ENCODE measurements at regions not wholly inside any gene's neighbourhood (a gene's known extent, or its start where the extent isn't known, plus 50 kb on each side); places are given as distances from the start of the nearest gene placed in this dataset.
"Not testable (repeated sequence)": the region's sequence is repeated elsewhere in the genome, so short reads cannot be mapped to it uniquely, and the experiment has no call there.

- H3K23ac ChIP-seq (ENCODE audit: low read length in 2 of 2); H2BK120ac ChIP-seq (ENCODE audit: low read depth, low read length); H2BK12ac ChIP-seq (ENCODE audit: low read length in 2 of 2); H3K9me3 ChIP-seq (ENCODE audit: control insufficient read depth, low read length); H3K4ac ChIP-seq (ENCODE audit: low read depth in 1 of 2, low read length in 2 of 2); H3K18ac ChIP-seq (ENCODE audit: low read depth in 1 of 2, low read length in 2 of 2); H3K4me3 ChIP-seq (ENCODE audit: insufficient read depth in 1 of 2, low read depth in 1 of 2, low read length in 2 of 2); H3K27me3 ChIP-seq (ENCODE audit: control insufficient read depth in 1 of 2, insufficient read depth in 1 of 2, low read length in 2 of 2); H4K8ac ChIP-seq (ENCODE audit: low read length); H3K14ac ChIP-seq (ENCODE audit: low read length in 2 of 2); H2BK15ac ChIP-seq (ENCODE audit: low read depth, poor library complexity, severe bottlenecking); H2BK5ac ChIP-seq (ENCODE audit: low read depth, low read length, poor library complexity, severe bottlenecking); H3K4me2 ChIP-seq (ENCODE audit: low read length, poor library complexity, severe bottlenecking); DNase-seq; H3K36me3 ChIP-seq (ENCODE audit: control insufficient read depth in 1 of 2, insufficient read depth in 2 of 2, low read depth in 1 of 2, low read length in 2 of 2); H3K9ac ChIP-seq (ENCODE audit: low read length); H3K27ac ChIP-seq (ENCODE audit: low read length, poor library complexity, severe bottlenecking); H3K79me1 ChIP-seq (replicated peaks; ENCODE audit: low read length, poor library complexity, severe bottlenecking); H2AK5ac ChIP-seq (ENCODE audit: low read length, severe bottlenecking); H2AFZ ChIP-seq (ENCODE audit: low read depth, low read length); H4K91ac ChIP-seq (ENCODE audit: low read length); H3K4me1 ChIP-seq (ENCODE audit: control insufficient read depth, insufficient read depth, low read depth, low read length): not testable (repeated sequence)
- WGBS, result 94% methylated on average over 24 of the region's 37 CpGs
These were observed 1526.2 kb downstream of the SI start for GRCh38 chr3:163551915-163552658.

- no peaks in the 10 kb centered on the region for H3K9me3 ChIP-seq (ENCODE audit: control insufficient read depth, low read length)
- H3K4me3 ChIP-seq (ENCODE audit: insufficient read depth in 1 of 2, low read depth in 1 of 2, low read length in 2 of 2), result no peak overlapping the region
- H3K4ac ChIP-seq (ENCODE audit: low read depth in 1 of 2, low read length in 2 of 2), result no peak overlapping the region
- H3K27me3 ChIP-seq (ENCODE audit: control insufficient read depth in 1 of 2, insufficient read depth in 1 of 2, low read length in 2 of 2), result no peaks in the 10 kb centered on the region
- H2BK5ac ChIP-seq (ENCODE audit: low read depth, low read length, poor library complexity, severe bottlenecking), result no peak overlapping the region
- no peak overlapping the region for H3K27ac ChIP-seq (ENCODE audit: low read length, poor library complexity, severe bottlenecking)
- no peak overlapping the region for H3K4me2 ChIP-seq (ENCODE audit: low read length, poor library complexity, severe bottlenecking)
- no peak overlapping the region for H3K9ac ChIP-seq (ENCODE audit: low read length)
- no peak overlapping the region for H4K91ac ChIP-seq (ENCODE audit: low read length)
- no peak for DNase-seq
- no peak overlapping the region for H2AK5ac ChIP-seq (ENCODE audit: low read length, severe bottlenecking)
- H2BK12ac ChIP-seq (ENCODE audit: low read length in 2 of 2), result no peak overlapping the region
- H3K14ac ChIP-seq (ENCODE audit: low read length in 2 of 2), result no peak overlapping the region
- H3K23ac ChIP-seq (ENCODE audit: low read length in 2 of 2), result no peak overlapping the region
- no peak overlapping the region for H3K18ac ChIP-seq (ENCODE audit: low read depth in 1 of 2, low read length in 2 of 2)
- no peaks in the 10 kb centered on the region for H3K4me1 ChIP-seq (ENCODE audit: control insufficient read depth, insufficient read depth, low read depth, low read length)
- H4K8ac ChIP-seq (ENCODE audit: low read length), result no peak overlapping the region
- H2BK15ac ChIP-seq (ENCODE audit: low read depth, poor library complexity, severe bottlenecking), result no peak overlapping the region
- no peak overlapping the region for H2AFZ ChIP-seq (ENCODE audit: low read depth, low read length)
- WGBS, result no CpG with 5 or more reads among the region's 1 CpG
- H3K36me3 ChIP-seq (ENCODE audit: control insufficient read depth in 1 of 2, insufficient read depth in 2 of 2, low read depth in 1 of 2, low read length in 2 of 2), result no peaks in the 10 kb centered on the region
- H2BK120ac ChIP-seq (ENCODE audit: low read depth, low read length), result no peak overlapping the region
- H3K79me1 ChIP-seq (replicated peaks; ENCODE audit: low read length, poor library complexity, severe bottlenecking), result no peaks in the 10 kb centered on the region
These were observed 1530.3 kb downstream of the SI start for GRCh38 chr3:163548015-163548414.

DNA sequence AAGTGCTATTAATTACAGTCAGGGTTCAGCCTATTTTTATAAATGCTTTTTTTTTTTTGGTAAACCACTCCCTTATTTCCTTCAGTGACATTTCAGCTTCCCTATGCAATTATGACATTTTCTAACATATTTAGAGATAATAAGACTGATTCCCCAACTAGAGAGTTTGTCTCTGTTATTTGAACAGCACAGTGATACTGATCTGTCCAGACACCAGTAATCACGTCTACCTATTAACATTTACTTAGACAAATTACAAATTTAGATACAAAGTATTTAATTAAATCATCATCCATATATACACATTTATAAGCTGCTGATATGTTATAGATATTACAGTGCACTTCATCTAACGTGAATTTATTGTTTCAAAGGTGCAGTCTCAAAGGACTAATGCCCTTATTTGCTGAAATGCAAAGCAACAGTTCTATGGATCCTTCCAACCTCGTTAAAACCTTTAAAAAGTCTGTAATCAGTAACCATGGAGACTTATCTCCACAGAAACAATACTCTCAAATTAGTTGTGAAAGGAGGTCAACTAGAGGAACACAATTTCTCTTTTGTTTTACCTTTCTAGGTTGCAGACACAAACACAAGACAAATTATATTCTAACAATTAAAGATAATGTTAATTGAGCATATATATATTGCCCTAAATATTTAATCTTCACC lies 1531.1 kb downstream of the SI start:
- Histone ChIP-seq H2BK120ac (ENCODE audit: low read depth, low read length) (no peak overlapping the region), H2AK5ac (ENCODE audit: low read length, severe bottlenecking) (no peak overlapping the region), H3K4ac (ENCODE audit: low read depth in 1 of 2, low read length in 2 of 2) (no peak overlapping the region), H3K4me3 (ENCODE audit: insufficient read depth in 1 of 2, low read depth in 1 of 2, low read length in 2 of 2) (no peak overlapping the region), H3K4me1 (ENCODE audit: control insufficient read depth, insufficient read depth, low read depth, low read length) (no peaks in the 10 kb centered on the region), H3K27me3 (ENCODE audit: control insufficient read depth in 1 of 2, insufficient read depth in 1 of 2, low read length in 2 of 2) (no peaks in the 10 kb centered on the region), H4K91ac (ENCODE audit: low read length) (no peak overlapping the region), H3K79me1 (replicated peaks; ENCODE audit: low read length, poor library complexity, severe bottlenecking) (no peaks in the 10 kb centered on the region), H3K9ac (ENCODE audit: low read length) (no peak overlapping the region), H2BK5ac (ENCODE audit: low read depth, low read length, poor library complexity, severe bottlenecking) (no peak overlapping the region), H2BK12ac (ENCODE audit: low read length in 2 of 2) (no peak overlapping the region), H3K9me3 (ENCODE audit: control insufficient read depth, low read length) (no peaks in the 10 kb centered on the region), H2BK15ac (ENCODE audit: low read depth, poor library complexity, severe bottlenecking) (no peak overlapping the region), H3K36me3 (ENCODE audit: control insufficient read depth in 1 of 2, insufficient read depth in 2 of 2, low read depth in 1 of 2, low read length in 2 of 2) (no peaks in the 10 kb centered on the region), H3K27ac (ENCODE audit: low read length, poor library complexity, severe bottlenecking) (no peak overlapping the region), H2AFZ (ENCODE audit: low read depth, low read length) (no peak overlapping the region), H3K23ac (ENCODE audit: low read length in 2 of 2) (no peak overlapping the region), H3K14ac (ENCODE audit: low read length in 2 of 2) (no peak overlapping the region), H3K4me2 (ENCODE audit: low read length, poor library complexity, severe bottlenecking) (no peak overlapping the region), H3K18ac (ENCODE audit: low read depth in 1 of 2, low read length in 2 of 2) (no peak overlapping the region), H4K8ac (ENCODE audit: low read length) (no peak overlapping the region)
- DNase-seq, result no peak
- WGBS, result 60% methylated on average over 2 of the region's 3 CpGs

GRCh38 chr3:163543662-163544061 lies 1534.6 kb downstream of the SI start:
- Histone ChIP-seq H3K27me3 (ENCODE audit: control insufficient read depth in 1 of 2, insufficient read depth in 1 of 2, low read length in 2 of 2) (no peaks in the 10 kb centered on the region), H2BK120ac (ENCODE audit: low read depth, low read length) (no peak overlapping the region), H3K27ac (ENCODE audit: low read length, poor library complexity, severe bottlenecking) (no peak overlapping the region), H3K4me3 (ENCODE audit: insufficient read depth in 1 of 2, low read depth in 1 of 2, low read length in 2 of 2) (no peak overlapping the region), H2BK15ac (ENCODE audit: low read depth, poor library complexity, severe bottlenecking) (no peak overlapping the region), H2BK12ac (ENCODE audit: low read length in 2 of 2) (no peak overlapping the region), H3K4me1 (ENCODE audit: control insufficient read depth, insufficient read depth, low read depth, low read length) (no peaks in the 10 kb centered on the region), H3K36me3 (ENCODE audit: control insufficient read depth in 1 of 2, insufficient read depth in 2 of 2, low read depth in 1 of 2, low read length in 2 of 2) (no peaks in the 10 kb centered on the region), H2AK5ac (ENCODE audit: low read length, severe bottlenecking) (no peak overlapping the region), H3K9ac (ENCODE audit: low read length) (no peak overlapping the region), H3K4me2 (ENCODE audit: low read length, poor library complexity, severe bottlenecking) (no peak overlapping the region), H3K79me1 (replicated peaks; ENCODE audit: low read length, poor library complexity, severe bottlenecking) (no peaks in the 10 kb centered on the region), H3K23ac (ENCODE audit: low read length in 2 of 2) (no peak overlapping the region), H2AFZ (ENCODE audit: low read depth, low read length) (no peak overlapping the region), H4K91ac (ENCODE audit: low read length) (no peak overlapping the region), H3K14ac (ENCODE audit: low read length in 2 of 2) (no peak overlapping the region), H2BK5ac (ENCODE audit: low read depth, low read length, poor library complexity, severe bottlenecking) (no peak overlapping the region), H3K9me3 (ENCODE audit: control insufficient read depth, low read length) (no peaks in the 10 kb centered on the region), H3K4ac (ENCODE audit: low read depth in 1 of 2, low read length in 2 of 2) (no peak overlapping the region), H4K8ac (ENCODE audit: low read length) (no peak overlapping the region), H3K18ac (ENCODE audit: low read depth in 1 of 2, low read length in 2 of 2) (no peak overlapping the region)
- DNase-seq, result peak; percentile 18
- WGBS, result 80% methylated on average over 1 of the region's 2 CpGs

All from mesenchymal stem cell (in vitro differentiated cells and primary cell).